H4 (cell line): ENCODE measurements at regions not wholly inside any gene's neighbourhood (a gene's known extent, or its start where the extent isn't known, plus 50 kb on each side); places are given as distances from the start of the nearest gene placed in this dataset.
"Not testable (repeated sequence)": the region's sequence is repeated elsewhere in the genome, so short reads cannot be mapped to it uniquely, and the experiment has no call there.

Source experiments
- DNase-seq: peaks from one replicate; pipeline ENCODE4 v3.0.0-alpha.2; 2015; ENCODE audit warnings: low spot score

GRCh38 chr12:124130691-124131591 lies 157.9 kb downstream of the ZNF664 start:
- no peak for DNase-seq

- no peak for DNase-seq
Observed at GRCh38 chr12:124131659-124132058, 158.6 kb downstream of the ZNF664 start.

- DNase-seq: no peak
Observed at GRCh38 chr12:124132530-124132929, 159.5 kb downstream of the ZNF664 start.

GRCh38 chr12:124136796-124137195 lies 158.1 kb upstream of the RFLNA start:
- no peak for DNase-seq

- no peak for DNase-seq
Observed at GRCh38 chr12:124140944-124141486, 153.9 kb upstream of the RFLNA start.

GRCh38 chr12:124141611-124142010 lies 153.3 kb upstream of the RFLNA start:
- not testable (repeated sequence) for DNase-seq

- no peak for DNase-seq
Observed at GRCh38 chr12:124142395-124143035, 152.4 kb upstream of the RFLNA start.

GRCh38 chr12:124143726-124144125 lies 151.2 kb upstream of the RFLNA start:
- no peak for DNase-seq

GRCh38 chr12:124144531-124145194 lies 150.2 kb upstream of the RFLNA start:
- no peak for DNase-seq

- DNase-seq: no peak
Observed at GRCh38 chr12:124147027-124147426, 147.9 kb upstream of the RFLNA start.

- DNase-seq: no peak
Observed at GRCh38 chr12:124147575-124147974, 147.3 kb upstream of the RFLNA start.

- DNase-seq: no peak
Observed at GRCh38 chr12:124148481-124149273, 146.2 kb upstream of the RFLNA start.

GRCh38 chr12:124149287-124149686 lies 145.6 kb upstream of the RFLNA start:
- DNase-seq: no peak

GRCh38 chr12:124150168-124150567 lies 144.7 kb upstream of the RFLNA start:
- DNase-seq: no peak

GRCh38 chr12:124151583-124151982 lies 143.3 kb upstream of the RFLNA start:
- DNase-seq: no peak

GRCh38 chr12:124152731-124153130 lies 142.2 kb upstream of the RFLNA start:
- DNase-seq: no peak

GRCh38 chr12:124153392-124153791 lies 141.5 kb upstream of the RFLNA start:
- DNase-seq: no peak

GRCh38 chr12:124157406-124157805 lies 137.5 kb upstream of the RFLNA start:
- DNase-seq: no peak

GRCh38 chr12:124159655-124160054 lies 135.2 kb upstream of the RFLNA start:
- DNase-seq: no peak

GRCh38 chr12:124160097-124160756 lies 134.7 kb upstream of the RFLNA start:
- no peak for DNase-seq

GRCh38 chr12:124161402-124161801 lies 133.5 kb upstream of the RFLNA start:
- not testable (repeated sequence) for DNase-seq
